Adrenal gland (tissue), 9 donors: ENCODE measurements at regions not wholly inside any gene's neighbourhood (a gene's known extent, or its start where the extent isn't known, plus 50 kb on each side); places are given as distances from the start of the nearest gene placed in this dataset.
A peak's percentile ranks its signal among the peaks of the same experiment; 100 is the strongest.
"Not testable (repeated sequence)": the region's sequence is repeated elsewhere in the genome, so short reads cannot be mapped to it uniquely, and the experiment has no call there.

ENCODE experiments used
- DNase-seq, 7 donors: peaks; one replicate each; pipeline ENCODE4 v3.0.0-alpha.2; 2019 to 2020
- H3K27ac ChIP-seq, 5 donors: fragments of 200-600 bp; sonication (generic) in 4 of 5; 1 replicate in 3 of 5; 2 replicates in 2 of 5; pipeline versions ENCODE4 v1.5.1 to v1.8.0; 2016 to 2020; ENCODE audit warnings: mild to moderate bottlenecking in 1 of 5
- H3K27me3 ChIP-seq: fragments of 200-600 bp; 2 replicates; pipeline ENCODE4 v1.8.0; 2021
- H3K36me3 ChIP-seq, 2 donors: fragments of 200-600 bp; replicated peaks in 1 of 2; 1 replicate in 1 of 2; 2 replicates in 1 of 2; pipeline versions ENCODE4 v1.5.1 to v1.8.0; 2018 to 2022
- H3K4me1 ChIP-seq, 2 donors: fragments of 200-600 bp; replicated peaks in 1 of 2; 1 replicate in 1 of 2; 2 replicates in 1 of 2; pipeline versions ENCODE4 v1.5.1 to v1.8.0; 2018 to 2021
- H3K4me3 ChIP-seq, 4 donors: fragments of 200-600 bp; sonication (generic) in 3 of 4; one replicate each; pipeline ENCODE4 v1.5.1; 2016 to 2018
- H3K9me3 ChIP-seq, 3 donors: fragments of 200-600 bp; sonication (generic) in 1 of 3; replicated peaks in 1 of 3; 1 replicate in 2 of 3; 2 replicates in 1 of 3; pipeline versions ENCODE4 v1.5.1 to v1.8.0; 2016 to 2021
- POLR2A ChIP-seq, 2 donors: fragments of 450-650 bp; IDR thresholded peaks; one replicate each; pipeline ENCODE4 v1.6.1; 2017; ENCODE audit warnings: antibody characterized with exemption in 2 of 2, mild to moderate bottlenecking in 2 of 2, moderate library complexity in 1 of 2
- WGBS, 4 donors: extraction: QIAGEN DNeasy Blood & Tissue Kit in 2 of 4; methylation state at CpG; one replicate each; pipeline versions ENCODE4 v1.1.5 to v1.1.7; 2013 to 2017; 5-methylcytosine and 5-hydroxymethylcytosine counted together
- intact Hi-C, 2 donors: fragments of 100-400 bp; cut with DNase I; formaldehyde crosslinking; loops; one replicate each; pipeline versions ENCODE4 v1.14.1 to v1.15.0; 2022 to 2023
- TF ChIP-seq, protein P1 (sequence below), 6 experiments: fragments of 450-650 bp in 4 of 6; fragments of 200-600 bp in 2 of 6; sonication (generic) in 1 of 6; IDR thresholded peaks; 1 replicate in 5 of 6; 2 replicates in 1 of 6; pipeline versions ENCODE4 v1.5.1 to v1.8.0; 2016 to 2021; ENCODE audit warnings: antibody characterized with exemption in 6 of 6, mild to moderate bottlenecking in 2 of 6, moderate library complexity in 1 of 6
- donor health status: healthy with polysubstance abuse.
- donor health status: Bipolar disorder and iron deficiency.
- donor health status: DM: yes; HTN: yes; CAD: no.
- donor health status: DM: no; HTN: no; CAD: no.
- donor health status: DM: no; HTN: no; CAD: no.

- WGBS, 4 donors = 80 to 90% (median 87%) methylated on average over 5 of the region's 5 CpGs
- Histone ChIP-seq H3K4me3 (no peak overlapping the region), H3K4me1 (peaks cover 13 to 22% of the 10 kb centered on the region in 2 donors), H3K27ac (no peak overlapping the region), H3K36me3 (no peaks in the 10 kb centered on the region), H3K27me3 (no peaks in the 10 kb centered on the region), H3K9me3 (no peaks in the 10 kb centered on the region)
- TF ChIP-seq POLR2A (IDR thresholded peaks at IDR 0.05) = no peak
- TF ChIP-seq, protein P1, sequence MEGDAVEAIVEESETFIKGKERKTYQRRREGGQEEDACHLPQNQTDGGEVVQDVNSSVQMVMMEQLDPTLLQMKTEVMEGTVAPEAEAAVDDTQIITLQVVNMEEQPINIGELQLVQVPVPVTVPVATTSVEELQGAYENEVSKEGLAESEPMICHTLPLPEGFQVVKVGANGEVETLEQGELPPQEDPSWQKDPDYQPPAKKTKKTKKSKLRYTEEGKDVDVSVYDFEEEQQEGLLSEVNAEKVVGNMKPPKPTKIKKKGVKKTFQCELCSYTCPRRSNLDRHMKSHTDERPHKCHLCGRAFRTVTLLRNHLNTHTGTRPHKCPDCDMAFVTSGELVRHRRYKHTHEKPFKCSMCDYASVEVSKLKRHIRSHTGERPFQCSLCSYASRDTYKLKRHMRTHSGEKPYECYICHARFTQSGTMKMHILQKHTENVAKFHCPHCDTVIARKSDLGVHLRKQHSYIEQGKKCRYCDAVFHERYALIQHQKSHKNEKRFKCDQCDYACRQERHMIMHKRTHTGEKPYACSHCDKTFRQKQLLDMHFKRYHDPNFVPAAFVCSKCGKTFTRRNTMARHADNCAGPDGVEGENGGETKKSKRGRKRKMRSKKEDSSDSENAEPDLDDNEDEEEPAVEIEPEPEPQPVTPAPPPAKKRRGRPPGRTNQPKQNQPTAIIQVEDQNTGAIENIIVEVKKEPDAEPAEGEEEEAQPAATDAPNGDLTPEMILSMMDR (IDR thresholded peaks at IDR 0.05) = no peak
- no peak for DNase-seq
- intact Hi-C loops = no loop called here
These were observed 58.4 kb downstream of the SIPA1L2 start for GRCh38 chr1:232571523-232571922.

DNA sequence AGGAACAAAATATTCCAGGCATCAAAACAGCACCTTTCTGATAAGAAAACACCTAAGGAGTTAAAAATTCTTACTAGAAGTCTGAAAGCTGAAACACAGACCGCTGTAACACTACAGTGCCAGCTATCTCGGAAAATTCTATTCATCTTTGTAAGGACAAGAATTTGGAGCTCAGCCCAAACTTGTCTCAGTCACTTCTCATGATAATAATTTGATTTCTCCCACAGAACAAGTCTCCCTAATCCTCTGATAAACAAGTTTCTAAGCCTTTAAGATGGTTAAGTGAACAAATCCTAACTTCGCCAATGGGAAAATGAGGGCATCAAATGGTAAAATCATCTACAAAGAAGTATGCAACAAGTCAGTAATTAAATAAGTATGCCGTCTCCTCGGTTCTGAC is 59.9 kb downstream of the SIPA1L2 start:
- Histone ChIP-seq H3K4me1 (peaks cover 8 to 15% of the 10 kb centered on the region in 2 donors), H3K36me3 (no peaks in the 10 kb centered on the region), H3K9me3 (no peaks in the 10 kb centered on the region), H3K27me3 (no peaks in the 10 kb centered on the region), H3K27ac (no peak overlapping the region), H3K4me3 (peak overlapping the region in 1 of 4 donors; percentile 24)
- peak in 1 of 7 donors; percentile 41 for DNase-seq
- no peak for TF ChIP-seq POLR2A (IDR thresholded peaks at IDR 0.05)
- TF ChIP-seq, protein P1 (IDR thresholded peaks at IDR 0.05) = no peak
- intact Hi-C loops = no loop called here
- 45 to 63% (median 52%) methylated on average over 5 of the region's 5 CpGs for WGBS, 4 donors

GRCh38 chr1:232569554-232569921 is 60.4 kb downstream of the SIPA1L2 start:
- WGBS, 4 donors = 87 to 95% (median 91%) methylated on average over 11 of the region's 11 CpGs

GRCh38 chr1:232568906-232569553 is 60.9 kb downstream of the SIPA1L2 start:
- Histone ChIP-seq H3K27me3 (no peaks in the 10 kb centered on the region), H3K4me3 (no peak overlapping the region), H3K4me1 (peaks cover 7 to 12% of the 10 kb centered on the region in 2 donors), H3K36me3 (no peaks in the 10 kb centered on the region), H3K27ac (no peak overlapping the region), H3K9me3 (no peaks in the 10 kb centered on the region)
- TF ChIP-seq, protein P1 (IDR thresholded peaks at IDR 0.05) = no peak
- no peak for TF ChIP-seq POLR2A (IDR thresholded peaks at IDR 0.05)
- intact Hi-C loops = no loop called here
- 91 to 96% (median 92%) methylated on average over 9 of the region's 9 CpGs for WGBS, 4 donors
- no peak for DNase-seq

More at GRCh38 chr1:232569554-232569921, 60.4 kb downstream of the SIPA1L2 start:
- H3K27ac ChIP-seq, H3K27me3 ChIP-seq, intact Hi-C loops, DNase-seq, H3K36me3 ChIP-seq, H3K9me3 ChIP-seq: not testable (repeated sequence)
- peak overlapping the region in 1 of 4 donors; percentile 24 for H3K4me3 ChIP-seq
- peaks cover 7 to 12% of the 10 kb centered on the region in 2 donors for H3K4me1 ChIP-seq

DNA sequence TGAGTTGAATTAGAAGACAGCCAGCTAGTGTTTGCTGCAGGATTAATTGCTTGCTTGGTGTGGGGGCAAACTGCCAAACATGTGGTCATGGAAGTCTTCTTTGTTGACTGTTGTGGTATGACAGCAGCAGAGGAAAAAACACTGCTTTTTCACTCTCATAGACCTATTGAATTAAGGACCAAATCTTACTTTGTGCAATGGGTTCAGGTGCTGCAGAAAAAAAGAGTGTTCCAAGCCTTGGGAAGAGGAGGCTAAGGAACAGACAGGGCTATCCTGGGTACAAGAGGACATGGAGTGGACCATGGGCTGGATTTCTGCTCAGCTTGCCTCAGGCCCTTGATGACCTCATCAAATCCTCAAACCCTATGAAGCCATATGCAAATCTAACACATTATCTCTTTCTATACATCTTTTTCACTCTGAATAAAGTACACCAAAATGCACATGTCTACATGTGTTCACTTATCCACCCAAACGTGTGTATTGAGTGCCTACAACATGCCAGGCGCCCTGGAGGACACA is 61.5 kb downstream of the SIPA1L2 start:
- DNase-seq = no peak
- Histone ChIP-seq H3K4me1 (peaks cover 7 to 12% of the 10 kb centered on the region in 2 donors), H3K27me3 (no peaks in the 10 kb centered on the region), H3K4me3 (no peak overlapping the region), H3K27ac (no peak overlapping the region), H3K9me3 (no peaks in the 10 kb centered on the region), H3K36me3 (no peaks in the 10 kb centered on the region)
- intact Hi-C loops = no loop called here
- TF ChIP-seq POLR2A (IDR thresholded peaks at IDR 0.05) = no peak
- TF ChIP-seq, protein P1 (IDR thresholded peaks at IDR 0.05) = no peak
- WGBS, 4 donors = 84 to 94% (median 91%) methylated on average over 2 of the region's 2 CpGs
